ENCODE measurements at regions not wholly inside any gene's neighbourhood (a gene's known extent, or its start where the extent isn't known, plus 50 kb on each side); places are given as distances from the start of the nearest gene placed in this dataset.

- ATAC-seq (ENCODE audit: low read depth), result no peak
- Mint-ChIP-seq H3K9me3 (no peaks in the 10 kb centered on the region), H3K27ac (no peak overlapping the region), H3K27me3 (peaks cover 5% of the 10 kb centered on the region), H3K36me3 (no peaks in the 10 kb centered on the region), H3K4me1 (no peaks in the 10 kb centered on the region), H3K4me3 (no peak overlapping the region)
- POLR2A ChIA-PET, result no interaction called here
- no peak for DNase-seq
These were observed 69.6 kb upstream of the SALL4 start for GRCh38 chr20:51871943-51872342.

- no peaks in the 10 kb centered on the region for H3K27me3 Mint-ChIP-seq
- no peaks in the 10 kb centered on the region for H3K36me3 Mint-ChIP-seq
- POLR2A ChIA-PET, result no interaction called here
- H3K4me3 Mint-ChIP-seq, result no peak overlapping the region
- ATAC-seq (ENCODE audit: low read depth), result no peak
- no peak for DNase-seq
- no peak overlapping the region for H3K27ac Mint-ChIP-seq
- no peaks in the 10 kb centered on the region for H3K4me1 Mint-ChIP-seq
- H3K9me3 Mint-ChIP-seq, result no peaks in the 10 kb centered on the region
These were observed 66.7 kb upstream of the SALL4 start for GRCh38 chr20:51869002-51869401.

GRCh38 chr20:51867251-51867650, 64.9 kb upstream of the SALL4 start:
- Mint-ChIP-seq H3K4me3 (no peak overlapping the region), H3K27ac (no peak overlapping the region), H3K36me3 (no peaks in the 10 kb centered on the region), H3K4me1 (no peaks in the 10 kb centered on the region), H3K9me3 (peaks cover 2% of the 10 kb centered on the region), H3K27me3 (no peaks in the 10 kb centered on the region)
- DNase-seq (no peak), ATAC-seq (ENCODE audit: low read depth) (no peak)
- POLR2A ChIA-PET, result interaction anchor here (0.6 kb wide), 1 partner anchor 50 kb away, joined by 6 read pairs; no protein-coding TSS in a partner anchor

- Mint-ChIP-seq H3K4me1 (no peaks in the 10 kb centered on the region), H3K27me3 (no peaks in the 10 kb centered on the region), H3K9me3 (peaks cover 2% of the 10 kb centered on the region), H3K4me3 (no peak overlapping the region), H3K27ac (no peak overlapping the region), H3K36me3 (no peaks in the 10 kb centered on the region)
- ATAC-seq (ENCODE audit: low read depth) (no peak), DNase-seq (no peak)
- POLR2A ChIA-PET, result no interaction called here
These were observed 62.6 kb upstream of the SALL4 start for GRCh38 chr20:51864967-51865366.

GRCh38 chr20:51862796-51863195, 60.5 kb upstream of the SALL4 start:
- no peak overlapping the region for H3K27ac Mint-ChIP-seq
- no peaks in the 10 kb centered on the region for H3K27me3 Mint-ChIP-seq
- no peaks in the 10 kb centered on the region for H3K36me3 Mint-ChIP-seq
- POLR2A ChIA-PET, result no interaction called here
- DNase-seq (no peak), ATAC-seq (ENCODE audit: low read depth) (no peak)
- H3K9me3 Mint-ChIP-seq, result peaks cover 2% of the 10 kb centered on the region
- H3K4me3 Mint-ChIP-seq, result no peak overlapping the region
- H3K4me1 Mint-ChIP-seq, result no peaks in the 10 kb centered on the region

GRCh38 chr20:51861726-51862466, 59.6 kb upstream of the SALL4 start:
- POLR2A ChIA-PET, result no interaction called here
- Mint-ChIP-seq H3K4me3 (no peak overlapping the region), H3K4me1 (no peaks in the 10 kb centered on the region), H3K36me3 (no peaks in the 10 kb centered on the region), H3K9me3 (peaks cover 2% of the 10 kb centered on the region), H3K27me3 (no peaks in the 10 kb centered on the region), H3K27ac (no peak overlapping the region)
- no peak for ATAC-seq (ENCODE audit: low read depth)
- DNase-seq, result no peak

- no peaks in the 10 kb centered on the region for H3K27me3 Mint-ChIP-seq
- ATAC-seq (ENCODE audit: low read depth) (no peak), DNase-seq (no peak)
- H3K27ac Mint-ChIP-seq, result no peak overlapping the region
- H3K4me3 Mint-ChIP-seq, result no peak overlapping the region
- H3K9me3 Mint-ChIP-seq, result peaks cover 2% of the 10 kb centered on the region
- POLR2A ChIA-PET, result no interaction called here
- H3K4me1 Mint-ChIP-seq, result no peaks in the 10 kb centered on the region
- no peaks in the 10 kb centered on the region for H3K36me3 Mint-ChIP-seq
These were observed 58.0 kb upstream of the SALL4 start for GRCh38 chr20:51860111-51860882.

- Mint-ChIP-seq H3K27ac (no peak overlapping the region), H3K4me1 (no peaks in the 10 kb centered on the region), H3K36me3 (no peaks in the 10 kb centered on the region), H3K4me3 (no peak overlapping the region), H3K27me3 (no peaks in the 10 kb centered on the region), H3K9me3 (no peaks in the 10 kb centered on the region)
- DNase-seq (no peak), ATAC-seq (ENCODE audit: low read depth) (no peak)
- POLR2A ChIA-PET, result no interaction called here
These were observed 54.1 kb upstream of the SALL4 start for GRCh38 chr20:51856432-51856831.

- H3K27me3 Mint-ChIP-seq, result no peaks in the 10 kb centered on the region
- no peaks in the 10 kb centered on the region for H3K36me3 Mint-ChIP-seq
- no peaks in the 10 kb centered on the region for H3K4me1 Mint-ChIP-seq
- H3K9me3 Mint-ChIP-seq, result no peaks in the 10 kb centered on the region
- H3K27ac Mint-ChIP-seq, result no peak overlapping the region
- POLR2A ChIA-PET, result no interaction called here
- DNase-seq, result no peak
- H3K4me3 Mint-ChIP-seq, result no peak overlapping the region
- no peak for ATAC-seq (ENCODE audit: low read depth)
These were observed 52.6 kb upstream of the SALL4 start for GRCh38 chr20:51854921-51855320.

Measured in activated naive CD8-positive, alpha-beta T cell treated with anti-CD3 and anti-CD28 coated beads, Interleukin-2, amount 10 ng/mL, durations not matched to agents 7 days and 5 days (primary cell).